ENCODE measurements at regions not wholly inside any gene's neighbourhood (a gene's known extent, or its start where the extent isn't known, plus 50 kb on each side); places are given as distances from the start of the nearest gene placed in this dataset.

DNA sequence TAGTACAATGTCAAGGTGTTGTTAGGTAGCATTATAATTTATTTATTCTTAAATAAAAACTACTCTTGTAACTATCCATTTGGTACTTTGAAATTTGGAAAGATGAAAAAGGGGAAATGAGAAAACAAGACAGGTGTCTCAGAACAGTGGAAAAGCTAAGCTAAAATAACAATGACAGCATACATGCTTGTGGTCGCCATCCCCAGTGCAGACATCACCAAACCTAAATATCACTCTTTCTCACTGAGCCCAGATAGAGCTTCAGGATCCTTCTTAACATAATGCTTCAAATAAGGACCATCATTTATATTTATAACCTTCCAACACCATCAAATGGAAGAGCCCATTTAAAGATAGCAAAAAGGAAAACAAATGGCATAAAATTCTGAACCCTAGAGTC, 434.4 kb upstream of the BRINP1 start:
- no peak for DNase-seq

DNA sequence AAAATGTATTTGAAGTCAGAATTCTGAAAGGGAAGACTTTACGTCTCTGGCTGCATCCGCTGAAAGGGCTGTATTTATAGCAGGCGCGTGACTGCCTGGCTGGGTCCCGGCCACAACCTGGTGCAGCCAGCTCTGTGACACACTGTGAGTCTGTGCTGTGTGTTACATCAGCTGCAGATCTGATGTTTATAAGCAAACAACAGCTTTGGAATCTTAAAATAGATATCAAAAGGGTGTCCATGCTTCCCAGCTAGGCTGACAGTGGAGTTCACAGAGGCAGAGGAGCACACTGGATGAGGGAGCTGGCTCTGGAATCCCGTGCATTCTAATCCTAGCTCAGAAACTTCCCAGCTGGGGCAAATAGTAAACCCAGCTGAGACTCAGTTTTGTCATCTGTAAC, 433.4 kb upstream of the BRINP1 start:
- DNase-seq: peak; percentile 42

DNA sequence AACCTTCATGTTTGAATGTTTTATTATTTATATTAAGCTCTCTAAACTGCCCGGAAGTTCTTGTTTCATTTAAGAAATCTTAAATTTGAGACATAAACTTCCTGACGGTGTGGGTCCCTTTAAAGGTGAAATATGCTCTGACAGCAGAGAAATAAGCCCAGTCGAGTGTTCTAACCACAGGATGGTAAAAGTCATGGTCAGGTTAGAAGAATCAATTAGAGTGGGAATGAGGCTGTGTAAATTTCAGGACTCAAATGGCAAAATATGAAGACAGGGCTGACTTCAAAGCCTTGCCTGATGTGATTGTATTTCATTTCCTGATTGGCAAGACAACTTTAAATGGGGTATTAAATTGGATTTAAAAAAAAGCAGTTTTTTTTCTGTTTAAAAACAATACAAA, 432.9 kb upstream of the BRINP1 start:
- no peak for DNase-seq

DNA sequence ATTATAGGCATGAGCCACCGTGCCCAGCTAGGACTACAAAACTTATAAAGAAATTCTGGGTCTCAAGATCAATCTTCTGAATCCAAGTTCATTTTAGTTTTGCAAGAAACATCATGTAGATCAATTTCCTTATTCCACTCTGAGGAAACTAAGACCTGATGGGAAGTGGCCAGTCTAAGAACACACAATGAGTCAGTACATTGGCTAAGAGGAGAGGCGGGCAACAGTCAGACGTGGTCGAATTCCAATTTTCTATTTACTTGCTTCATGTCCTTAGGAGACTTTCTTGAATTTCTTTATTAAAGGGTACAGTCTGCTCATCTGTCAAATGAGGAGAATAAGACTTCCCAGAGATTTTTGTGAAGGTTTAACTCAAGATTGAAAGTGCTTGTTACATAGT, 432.1 kb upstream of the BRINP1 start:
- no peak for DNase-seq

DNA sequence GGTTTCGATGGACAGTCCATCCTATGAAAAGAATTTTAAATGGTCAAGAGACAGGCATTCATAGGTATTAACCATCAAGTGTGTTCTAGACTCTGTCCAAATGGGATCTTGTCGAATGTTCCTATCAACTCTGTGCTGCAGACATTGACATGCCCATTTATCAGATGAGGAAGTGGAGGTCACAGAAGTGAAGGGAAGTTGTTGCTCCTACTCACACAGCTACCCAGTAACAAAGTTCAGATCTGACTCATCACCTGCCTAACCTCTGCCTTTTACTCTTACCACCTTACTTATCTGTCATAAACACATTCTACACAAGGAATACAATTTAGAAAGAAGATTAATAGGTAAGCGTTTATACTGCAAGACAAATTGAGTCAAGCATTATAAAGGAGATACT, 426.2 kb upstream of the BRINP1 start:
- DNase-seq: no peak

DNA sequence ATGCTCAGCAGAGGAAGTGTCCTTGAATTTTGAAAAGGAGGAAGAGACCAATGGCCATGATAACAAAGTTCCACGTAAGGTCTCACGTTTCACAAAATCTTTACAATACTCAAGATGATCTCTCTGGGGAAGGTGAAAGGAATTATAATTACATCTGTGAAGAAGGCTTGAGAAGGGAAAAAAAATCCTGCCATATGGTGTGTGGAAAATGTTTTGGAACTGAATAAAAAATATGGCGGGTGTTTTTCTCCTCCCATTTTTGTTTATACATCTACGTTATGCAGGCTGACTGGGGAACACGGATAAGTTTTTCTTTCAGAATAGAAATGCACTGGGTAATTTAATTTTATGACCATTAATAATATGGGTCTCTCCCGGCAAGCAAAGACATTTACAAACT, 425.6 kb upstream of the BRINP1 start:
- no peak for DNase-seq

DNA sequence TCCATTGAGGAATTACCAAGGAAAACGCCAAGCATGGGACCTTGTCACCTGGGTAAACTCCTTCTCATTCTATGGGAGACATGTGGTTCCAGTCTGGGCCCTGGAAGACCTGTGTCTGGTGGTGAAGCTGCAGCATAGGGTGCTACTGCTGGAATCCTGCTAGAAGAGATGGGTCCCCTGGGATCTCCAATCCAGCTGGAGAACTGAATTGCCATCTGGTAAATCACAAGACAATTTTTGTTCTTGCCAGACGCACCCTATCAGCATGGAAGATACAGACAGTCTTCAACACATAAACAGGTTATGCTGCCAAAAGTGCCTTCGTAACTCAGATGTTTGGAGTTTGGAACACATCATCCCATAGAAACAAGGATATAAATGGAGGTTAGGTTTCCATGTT, 424.0 kb upstream of the BRINP1 start:
- DNase-seq: no peak

DNA sequence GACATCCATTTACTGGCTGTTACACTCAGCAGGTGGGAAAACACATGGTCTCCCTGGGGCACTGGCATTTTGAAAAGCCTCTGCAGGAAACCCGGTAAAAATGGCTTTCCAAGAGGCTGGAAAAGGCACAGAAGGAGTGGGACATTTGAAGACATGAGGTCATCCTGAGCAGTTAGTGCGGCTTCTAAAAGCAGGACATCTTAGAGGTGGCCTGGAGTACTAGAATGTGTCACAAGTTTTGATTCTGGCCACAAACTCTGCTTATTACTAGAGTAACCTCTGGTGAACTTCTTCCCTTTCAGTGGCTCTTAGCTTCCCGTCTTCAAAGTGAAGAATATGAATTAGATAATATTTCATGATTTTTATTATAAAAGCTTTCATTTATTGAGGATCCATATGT, 423.0 kb upstream of the BRINP1 start:
- no peak for DNase-seq

DNA sequence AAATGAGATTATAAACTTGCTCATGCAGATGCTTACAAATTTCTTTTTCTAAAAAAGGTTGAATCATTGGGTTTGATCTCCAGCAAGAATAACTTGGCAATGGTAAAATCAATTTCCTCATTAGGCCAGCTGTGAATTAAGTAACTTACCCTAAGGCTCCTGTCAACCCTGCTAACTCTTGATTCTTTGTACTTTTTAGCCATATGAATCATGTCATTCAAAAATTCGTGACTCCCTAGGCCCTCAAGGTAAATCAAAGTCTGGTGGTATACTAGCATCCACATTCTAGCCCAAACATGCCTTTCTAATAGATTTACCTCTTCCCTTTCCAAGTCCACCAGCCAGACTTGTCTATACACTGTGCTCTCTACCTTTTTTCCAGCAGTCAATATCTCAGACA, 420.8 kb upstream of the BRINP1 start:
- no peak for DNase-seq

DNA sequence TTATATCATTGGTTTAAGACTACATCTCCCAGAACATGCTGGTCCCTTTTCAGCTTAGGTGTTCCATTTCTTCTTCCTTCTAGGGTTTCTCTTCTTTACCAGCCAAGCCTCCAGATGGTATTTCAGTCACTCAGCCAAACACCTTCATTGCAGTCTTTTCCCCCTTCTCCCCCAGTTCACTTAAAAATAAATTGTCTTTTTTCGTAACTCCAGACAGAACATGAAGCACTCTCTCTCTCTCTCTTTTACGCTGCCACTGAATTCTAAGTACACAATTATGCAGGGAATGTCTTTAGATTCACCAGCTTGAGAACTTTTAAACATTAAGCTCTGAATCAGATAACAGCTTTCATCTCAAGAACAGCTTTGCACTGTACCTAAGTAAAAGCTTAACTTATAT, 419.7 kb upstream of the BRINP1 start:
- DNase-seq: no peak

DNA sequence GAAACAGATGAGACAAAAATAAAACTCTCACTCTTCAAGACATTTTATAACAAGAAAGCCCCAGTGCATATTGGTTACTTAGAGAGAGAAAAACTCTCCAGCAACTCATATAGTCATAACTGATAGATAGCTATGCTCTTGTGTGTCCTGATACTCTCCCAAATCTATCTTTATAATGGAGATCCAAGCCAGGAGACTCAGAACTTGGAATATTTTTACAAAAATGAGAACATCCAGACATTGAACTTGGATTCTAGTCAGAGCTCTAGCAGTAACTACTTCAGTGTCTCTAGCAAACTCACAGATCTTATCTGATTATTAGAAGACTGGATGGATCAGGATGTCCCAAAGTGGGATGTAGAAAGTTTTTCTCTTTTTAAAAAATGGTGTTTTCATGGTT, 412.7 kb upstream of the BRINP1 start:
- no peak for DNase-seq

DNA sequence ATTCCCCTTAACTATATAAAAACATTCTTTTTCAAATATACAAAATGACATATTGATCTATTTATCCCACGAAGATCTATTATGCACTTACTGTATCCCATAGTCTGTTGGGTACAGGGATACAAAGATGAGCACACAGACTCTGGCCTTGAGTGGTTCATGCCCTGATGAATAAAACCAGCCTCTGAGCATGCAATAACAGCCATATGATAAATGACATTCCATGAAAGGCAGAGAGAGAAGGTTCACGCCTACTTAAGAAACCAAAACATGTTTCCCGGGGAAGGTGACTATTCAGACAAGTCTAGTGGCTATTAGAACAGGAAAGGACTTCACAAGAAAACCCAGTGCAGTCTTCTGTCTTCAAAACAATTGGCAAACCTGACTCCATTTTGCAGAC, 406.2 kb upstream of the BRINP1 start:
- DNase-seq: no peak

DNA sequence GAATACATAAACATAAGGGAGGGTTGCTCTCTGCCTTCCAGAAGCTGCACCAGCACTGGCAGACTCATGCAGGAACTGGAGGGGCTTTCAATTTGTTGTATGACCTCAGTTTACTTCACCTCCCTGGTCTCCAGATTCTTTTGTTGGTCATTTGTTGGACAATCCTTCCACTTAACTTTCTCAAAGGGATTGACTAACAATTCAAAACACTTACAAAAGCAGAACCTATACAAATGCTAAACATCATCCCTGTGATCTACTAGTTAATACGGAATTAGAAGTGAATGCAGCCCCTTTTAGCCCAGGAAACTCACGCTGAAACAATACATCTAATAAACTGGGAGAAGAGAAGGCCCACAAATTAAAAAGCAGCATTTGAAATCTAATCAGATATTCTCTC, 404.6 kb upstream of the BRINP1 start:
- no peak for DNase-seq

DNA sequence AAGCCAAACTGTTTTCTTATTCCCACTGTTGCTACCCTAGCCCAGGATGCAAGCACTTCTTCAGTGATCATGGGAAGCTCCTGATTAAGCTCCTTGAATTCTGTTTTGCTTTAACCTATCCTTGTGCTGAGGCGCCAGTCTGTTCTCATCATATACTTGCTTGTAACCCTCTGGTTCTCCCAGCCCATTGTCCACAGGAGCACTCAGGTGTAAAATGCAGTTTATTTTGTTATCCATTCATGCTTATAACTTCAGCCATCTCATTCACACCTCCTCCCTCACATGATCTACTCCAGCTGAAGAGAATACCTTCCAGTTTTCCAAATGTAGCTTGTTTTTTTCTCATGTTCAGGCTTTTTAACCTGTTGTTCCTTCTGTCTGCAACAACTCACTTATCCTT, 402.1 kb upstream of the BRINP1 start:
- no peak for DNase-seq

DNA sequence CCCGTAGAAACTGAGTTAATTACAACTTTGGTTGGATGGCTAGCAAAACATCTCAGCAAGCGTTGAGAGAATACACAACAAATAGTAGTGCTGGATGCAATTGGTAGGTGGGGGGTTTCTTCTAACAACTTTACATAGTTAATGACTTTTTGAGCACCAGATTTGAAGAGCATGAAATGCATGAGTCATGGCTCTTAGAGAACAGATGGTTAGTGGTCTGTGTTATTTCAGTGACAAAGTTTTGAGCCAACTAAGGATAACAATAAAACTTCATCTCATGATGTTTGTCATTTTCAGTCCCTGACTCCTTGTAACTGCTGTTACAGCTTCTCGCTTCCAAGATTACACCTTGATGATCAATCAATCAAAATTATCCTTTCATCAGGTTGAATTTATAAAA, 399.0 kb upstream of the BRINP1 start:
- DNase-seq: no peak

DNA sequence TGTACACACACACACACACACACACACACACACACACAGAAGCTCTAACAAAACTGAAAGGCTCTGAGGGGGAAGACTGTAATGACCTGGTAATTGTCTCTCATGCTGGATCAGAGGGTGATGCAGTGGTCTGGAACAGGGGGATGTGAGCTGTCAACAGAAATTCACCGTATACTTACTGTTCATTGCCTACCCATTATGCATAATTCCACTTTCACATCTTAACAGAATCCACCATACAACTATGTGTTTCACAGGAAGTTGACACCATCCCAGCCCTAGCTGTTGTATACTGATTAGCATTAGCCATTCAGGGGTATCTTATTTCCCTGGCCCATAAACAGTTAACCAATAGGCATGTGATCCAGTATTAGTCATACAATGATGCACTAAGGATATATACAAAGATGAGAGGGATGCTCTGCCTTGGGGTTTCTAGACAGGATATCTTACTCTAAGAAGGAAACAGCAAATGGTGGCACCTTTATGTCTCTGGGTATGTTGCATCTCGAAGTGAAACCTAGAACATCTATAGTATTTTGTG, 396.5 kb upstream of the BRINP1 start:
- DNase-seq: no peak

DNA sequence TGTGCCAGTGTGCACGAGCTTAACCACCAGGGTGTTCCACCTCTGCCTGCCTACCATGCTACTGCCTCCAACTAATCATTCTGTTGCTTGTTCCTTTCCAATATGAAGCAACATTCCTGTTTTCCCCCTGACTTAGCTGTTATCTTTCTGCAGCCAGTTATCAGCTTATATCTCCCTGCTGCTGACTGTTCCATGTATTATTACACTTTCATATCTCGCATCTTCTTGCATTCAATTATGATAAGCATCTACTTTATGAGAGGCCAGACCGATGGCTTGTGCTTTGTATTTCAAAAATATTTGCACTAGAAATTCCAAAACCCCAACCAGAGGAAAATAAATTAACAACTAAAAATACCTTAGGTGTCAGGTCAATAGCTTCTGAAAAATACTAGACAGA, 394.0 kb upstream of the BRINP1 start:
- no peak for DNase-seq

DNA sequence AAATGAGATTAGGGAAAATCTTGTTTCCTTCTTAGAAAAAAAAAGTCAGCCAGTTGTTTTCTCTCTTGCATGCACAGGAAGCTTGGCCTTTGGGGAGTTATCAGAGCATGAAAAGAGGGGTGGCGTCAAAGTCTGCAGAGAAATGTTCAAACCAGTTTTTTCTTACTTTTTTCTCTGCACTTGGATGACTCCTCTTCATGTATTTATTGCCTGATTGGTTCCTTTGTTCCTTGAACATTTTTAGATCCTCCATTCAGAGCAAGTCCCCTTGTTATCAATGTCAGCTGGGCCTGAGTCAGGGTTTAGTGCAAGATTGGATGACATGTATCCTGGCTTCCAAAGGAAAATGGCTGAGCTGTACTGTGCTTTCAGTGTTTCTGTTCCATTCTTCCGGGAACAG, 392.6 kb upstream of the BRINP1 start:
- no peak for DNase-seq

DNA sequence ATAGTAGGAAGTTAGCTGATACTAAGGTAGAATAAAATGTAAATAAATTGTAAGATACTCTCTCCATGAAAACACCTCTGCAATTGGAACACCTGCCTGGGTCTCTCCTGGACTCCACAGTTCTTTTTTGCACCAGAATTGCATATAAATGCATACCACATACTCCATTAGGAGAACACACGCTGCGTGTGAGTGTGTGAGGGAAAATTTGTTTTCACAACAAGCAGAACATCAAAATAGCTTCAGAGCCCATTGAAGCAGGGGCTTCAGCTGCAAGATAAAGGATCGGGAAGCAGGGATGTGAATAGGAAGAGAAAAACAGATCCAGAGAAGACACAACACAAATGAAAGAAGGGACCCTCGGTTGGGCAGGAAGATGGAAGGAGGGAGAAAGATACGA, 389.8 kb upstream of the BRINP1 start:
- DNase-seq: no peak

DNA sequence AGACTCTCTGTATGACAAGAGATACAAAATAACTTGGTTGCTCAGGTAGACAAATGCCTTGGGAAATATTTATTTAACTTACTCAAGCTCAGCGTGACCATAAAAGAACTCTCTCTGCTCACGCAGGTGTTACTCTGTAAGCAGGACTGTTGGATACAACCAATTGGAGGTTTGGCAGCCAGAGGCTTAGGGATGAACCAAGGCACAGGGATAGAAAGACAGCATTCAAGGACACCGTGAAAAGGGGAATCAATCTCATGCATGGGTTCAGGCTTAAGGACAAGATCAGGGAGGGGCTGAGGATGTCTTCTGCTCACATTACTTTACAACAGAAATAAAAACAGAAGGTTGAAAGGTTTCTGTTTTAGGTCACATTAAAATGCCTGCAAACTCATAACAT, 389.0 kb upstream of the BRINP1 start:
- DNase-seq: no peak

DNA sequence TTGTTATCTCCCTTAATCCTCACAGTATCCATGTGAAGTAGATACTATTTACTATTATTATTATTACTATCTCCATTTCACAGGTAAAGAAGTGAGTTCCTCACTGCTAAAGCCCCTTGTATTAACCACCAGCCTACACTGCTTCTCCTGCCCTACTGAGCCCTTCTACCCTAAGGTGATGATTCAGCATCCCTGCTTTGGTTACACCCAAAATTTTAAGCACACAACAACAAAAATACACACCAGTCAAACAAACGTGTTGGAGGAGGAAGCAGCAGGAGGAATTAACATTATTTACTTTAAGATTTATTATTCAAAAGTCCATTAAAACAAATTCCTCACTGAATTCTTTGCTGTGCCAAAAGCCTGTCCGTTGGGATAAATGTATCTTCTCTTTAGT, 370.2 kb upstream of the BRINP1 start:
- DNase-seq: no peak

DNA sequence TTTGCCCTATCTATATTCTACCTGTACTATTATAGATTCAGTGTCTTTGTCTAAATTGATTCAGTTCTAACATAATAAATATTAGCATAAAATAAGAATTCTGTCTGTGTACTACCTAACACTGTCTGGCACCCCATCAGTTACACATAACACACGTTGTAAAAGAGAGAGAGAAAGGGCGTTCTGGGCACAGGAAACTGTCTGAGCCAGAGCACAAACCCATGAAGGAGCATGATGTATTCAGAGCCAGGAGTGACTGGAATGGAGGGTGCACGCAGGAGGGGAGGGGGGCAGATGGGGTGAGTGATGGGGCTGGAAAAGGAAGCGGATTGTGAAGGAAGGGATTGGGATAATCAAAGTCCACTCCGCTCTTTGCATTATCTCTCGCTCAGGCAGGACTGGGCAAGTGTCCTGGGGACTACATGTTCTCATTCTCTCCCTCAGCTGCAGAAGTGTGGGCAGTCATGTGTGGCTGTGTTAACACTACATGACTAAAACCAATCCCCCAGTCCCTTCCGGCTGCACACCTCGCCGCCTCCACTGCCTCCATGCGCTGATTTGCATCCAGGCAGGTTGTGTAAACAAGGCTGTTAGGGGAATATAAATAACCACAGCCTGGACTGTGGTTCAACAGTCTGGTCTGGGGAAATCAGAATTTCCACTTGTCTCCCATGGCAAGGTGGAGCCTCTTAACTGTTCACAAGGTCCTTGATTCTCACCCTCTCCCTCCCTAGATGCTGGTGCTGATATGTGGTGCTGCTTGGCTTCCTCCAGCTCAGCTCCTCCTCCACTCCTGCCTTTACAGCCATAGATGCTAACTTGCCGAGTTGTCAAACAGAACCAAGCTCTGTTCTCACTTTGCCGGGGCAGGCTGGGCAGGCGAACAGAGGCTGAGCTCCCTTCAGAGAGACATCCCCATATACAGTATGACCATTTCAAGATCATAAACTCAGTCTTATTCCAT, 367.5 kb upstream of the BRINP1 start:
- no peak for DNase-seq

DNA sequence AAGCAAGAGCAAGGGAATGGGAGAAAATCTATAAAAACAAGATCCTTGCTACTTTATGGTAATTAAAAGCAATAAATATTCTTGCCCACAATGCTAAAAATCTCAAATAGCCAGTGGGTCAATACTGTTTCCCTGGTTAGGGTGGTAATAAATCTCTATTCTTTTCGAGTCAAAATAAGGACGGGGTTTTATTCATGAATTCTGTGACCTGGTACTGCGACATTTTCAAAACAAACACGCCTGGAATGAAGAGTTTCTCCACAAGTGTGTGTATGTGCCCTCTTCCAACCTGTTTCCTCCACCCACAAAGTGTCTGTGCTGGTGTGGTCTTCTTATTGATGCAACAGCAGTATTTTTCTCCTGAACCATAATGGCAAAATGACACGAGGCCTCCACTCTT, 358.8 kb upstream of the BRINP1 start:
- no peak for DNase-seq

DNA sequence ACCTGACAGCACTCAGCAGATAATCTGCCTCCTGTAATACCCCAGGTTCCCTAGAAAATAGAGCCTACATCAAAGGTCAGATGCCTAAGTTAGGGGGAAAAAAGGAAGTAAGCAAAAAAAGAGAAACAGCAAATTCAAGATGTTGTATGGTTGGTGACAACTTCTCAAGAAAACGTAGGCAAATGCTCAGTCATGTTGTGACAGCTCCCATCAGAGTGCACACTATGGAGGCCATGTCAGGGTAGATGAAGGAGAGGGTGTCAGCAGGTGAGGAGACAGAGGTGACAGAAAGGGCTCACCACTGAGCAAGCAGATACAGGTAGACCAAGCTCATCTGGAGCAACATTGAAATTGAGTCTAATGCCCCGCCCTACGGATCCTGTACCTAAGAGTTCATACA, 356.8 kb upstream of the BRINP1 start:
- DNase-seq: no peak

DNA sequence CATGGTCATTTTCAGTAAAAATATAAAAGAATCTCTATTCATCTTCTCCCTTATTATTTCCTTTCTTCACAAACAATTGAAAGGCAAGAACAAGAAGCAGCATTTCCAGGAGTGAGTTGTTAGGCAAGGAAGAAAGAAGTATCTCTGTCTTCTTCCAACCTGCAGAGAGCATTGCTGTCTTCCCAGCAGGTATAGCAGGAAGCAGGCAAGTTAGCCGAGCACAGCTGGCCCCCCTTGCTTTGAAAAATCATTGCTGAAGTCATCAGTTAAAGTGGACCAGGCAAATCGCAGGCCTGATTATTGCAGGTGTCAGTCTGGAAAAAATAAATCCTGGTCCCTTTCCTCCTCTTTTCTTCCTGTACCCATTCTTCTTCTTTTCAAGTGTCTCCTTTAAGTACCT, 353.1 kb upstream of the BRINP1 start:
- no peak for DNase-seq

All from right hindlimb (tissue), 1 donor.